Neural cell (in vitro differentiated cells): ENCODE measurements at regions not wholly inside any gene's neighbourhood (a gene's known extent, or its start where the extent isn't known, plus 50 kb on each side); places are given as distances from the start of the nearest gene placed in this dataset.
"Not testable (repeated sequence)": the region's sequence is repeated elsewhere in the genome, so short reads cannot be mapped to it uniquely, and the experiment has no call there.

ENCODE experiments used
- CTCF ChIP-seq: fragments of 450-650 bp; IDR thresholded peaks from 2 replicates; pipeline ENCODE4 v1.5.1; 2014; ENCODE audit warnings: antibody characterized with exemption, mild to moderate bottlenecking, moderate library complexity; ENCODE audit not compliant: poor library complexity, severe bottlenecking
- EP300 ChIP-seq: fragments of 450-650 bp; conservative IDR thresholded peaks from 2 replicates; pipeline ENCODE4 v1.6.1; 2014; ENCODE audit warnings: antibody characterized with exemption, mild to moderate bottlenecking, moderate library complexity; ENCODE audit not compliant: poor library complexity, severe bottlenecking
- EZH2 ChIP-seq: fragments of 200-600, 300-800 bp; shearing (Covaris generic), sonication (generic); IDR thresholded peaks from 2 replicates; pipeline ENCODE4 v1.6.1; 2014; ENCODE audit warnings: antibody characterized with exemption, low read length, borderline replicate concordance, mild to moderate bottlenecking; ENCODE audit not compliant: insufficient read depth, poor library complexity, severe bottlenecking
- MXI1 ChIP-seq: fragments of 450-650 bp; conservative IDR thresholded peaks from 2 replicates; pipeline ENCODE4 v1.6.1; 2014; ENCODE audit warnings: antibody characterized with exemption, mild to moderate bottlenecking; ENCODE audit not compliant: poor library complexity, severe bottlenecking
- POLR2AphosphoS5 ChIP-seq: IDR thresholded peaks from 2 replicates; pipeline ENCODE4 v1.6.1; 2012
- REST ChIP-seq: IDR thresholded peaks from 2 replicates; pipeline ENCODE4 v1.6.1; 2012; ENCODE audit warnings: borderline replicate concordance
- SMC3 ChIP-seq: fragments of 450-650 bp; conservative IDR thresholded peaks from 2 replicates; pipeline ENCODE4 v1.6.1; 2014; ENCODE audit warnings: antibody characterized with exemption, mild to moderate bottlenecking, moderate library complexity; ENCODE audit not compliant: poor library complexity
- TAF1 ChIP-seq: IDR thresholded peaks from 2 replicates; pipeline ENCODE4 v1.6.1; 2012; ENCODE audit warnings: low read depth

GRCh38 chr13:52210564-52211415, 51.4 kb upstream of the NEK3 start:
- not testable (repeated sequence) for TF ChIP-seq TAF1, CTCF, POLR2AphosphoS5, REST, EZH2, EP300, SMC3, MXI1
